HepG2 (cell line): ENCODE measurements at regions not wholly inside any gene's neighbourhood (a gene's known extent, or its start where the extent isn't known, plus 50 kb on each side); places are given as distances from the start of the nearest gene placed in this dataset.

Source experiments
- CTCF ChIP-seq: sonication (generic); formaldehyde crosslinking; IDR thresholded peaks from 2 replicates; pipeline ENCODE4 v1.5.0; 2020; ENCODE audit warnings: mild to moderate bottlenecking, missing genetic modification reagents, moderate library complexity
- HINFP ChIP-seq: sonication (generic); formaldehyde crosslinking; IDR thresholded peaks from 2 replicates; pipeline ENCODE4 v1.4.0; 2020; ENCODE audit warnings: low read depth, mild to moderate bottlenecking, missing genetic modification reagents
- PAX8 ChIP-seq: sonication (generic); formaldehyde crosslinking; IDR thresholded peaks from 2 replicates; pipeline ENCODE4 v1.8.0; 2022; ENCODE audit warnings: mild to moderate bottlenecking, missing genetic modification reagents, borderline replicate concordance
- POLR2AphosphoS5 ChIP-seq: IDR thresholded peaks from 2 replicates; pipeline ENCODE4 v1.6.1; 2012; ENCODE audit warnings: low read depth, low read length
- SIN3A ChIP-seq: IDR thresholded peaks from 2 replicates; pipeline ENCODE4 v1.6.1; 2011; ENCODE audit warnings: low read depth, mild to moderate bottlenecking, control low read depth, low read length, borderline replicate concordance
- ZFP37 ChIP-seq: sonication (generic); formaldehyde crosslinking; IDR thresholded peaks from 2 replicates; pipeline ENCODE4 v1.4.0; 2020; ENCODE audit warnings: missing genetic modification reagents, borderline replicate concordance
- ZNF546 ChIP-seq: sonication (generic); formaldehyde crosslinking; conservative IDR thresholded peaks from 2 replicates; pipeline ENCODE4 v1.8.1; 2023; ENCODE audit warnings: mild to moderate bottlenecking, missing genetic modification reagents
- ZNF776 ChIP-seq: sonication (generic); formaldehyde crosslinking; IDR thresholded peaks from 2 replicates; pipeline ENCODE4 v1.4.0; 2020; ENCODE audit warnings: mild to moderate bottlenecking, missing genetic modification reagents

- TF ChIP-seq POLR2AphosphoS5 (no peak), ZNF776 (CRISPR knock-in tag) (no peak), HINFP (CRISPR knock-in tag) (no peak), ZNF546 (CRISPR knock-in tag) (no peak), CTCF (CRISPR knock-in tag) (no peak), PAX8 (no peak), SIN3A (no peak), ZFP37 (CRISPR knock-in tag) (no peak)
These were observed 131.2 kb upstream of the DYRK2 start for GRCh38 chr12:67517181-67517887.
